GM13976 (cell line): ENCODE measurements at regions not wholly inside any gene's neighbourhood (a gene's known extent, or its start where the extent isn't known, plus 50 kb on each side); places are given as distances from the start of the nearest gene placed in this dataset.

Experiments used
- DNase-seq: peaks from one replicate; pipeline ENCODE4 v3.0.0; 2012; ENCODE audit warnings: low spot score
- CTCF ChIP-seq: IDR thresholded peaks from 2 replicates; pipeline ENCODE4 v1.5.1; 2012; ENCODE audit warnings: borderline replicate concordance, mild to moderate bottlenecking; ENCODE audit not compliant: insufficient read depth; ENCODE audit errors: extremely low read depth, missing control alignments, control extremely low read depth
- in situ Hi-C: fragments of 300-500 bp; cut with MboI; formaldehyde crosslinking; loops from one replicate; pipeline ENCODE4 v1.12.0; 2022; ENCODE audit warnings: low sequenced_read_pairs, mixed read lengths, inconsistent platforms; ENCODE audit not compliant: unreplicated experiment

GRCh38 chr20:20829681-20830080 lies 117.2 kb upstream of the RALGAPA2 start:
- no peak for TF ChIP-seq CTCF

GRCh38 chr20:20827992-20828597 lies 115.7 kb upstream of the RALGAPA2 start:
- in situ Hi-C loops = loop anchor here (10.0 kb wide), 1 partner anchor 163 kb away; no protein-coding TSS in a partner anchor
- TF ChIP-seq CTCF = no peak
- no peak for DNase-seq

More at GRCh38 chr20:20829681-20830080, 117.2 kb upstream of the RALGAPA2 start:
- no peak for DNase-seq
- in situ Hi-C loops = loop anchor here (10.0 kb wide), 1 partner anchor 165 kb away; no protein-coding TSS in a partner anchor

- DNase-seq = peak; percentile 83
- in situ Hi-C loops = loop anchor here (10.0 to 25.0 kb wide), 2 partner anchors 160 to 738 kb away; no protein-coding TSS in a partner anchor
- TF ChIP-seq CTCF = peak; percentile 71
Observed at GRCh38 chr20:20824924-20825584, 112.6 kb upstream of the RALGAPA2 start.

GRCh38 chr20:20823476-20823881 lies 111.0 kb upstream of the RALGAPA2 start:
- in situ Hi-C loops = loop anchor here (10.0 to 25.0 kb wide), 2 partner anchors 159 to 736 kb away; no protein-coding TSS in a partner anchor
- no peak for DNase-seq
- no peak for TF ChIP-seq CTCF

GRCh38 chr20:20821484-20822260 lies 109.2 kb upstream of the RALGAPA2 start:
- no peak for DNase-seq
- TF ChIP-seq CTCF = no peak
- in situ Hi-C loops = loop anchor here (10.0 to 25.0 kb wide), 2 partner anchors 157 to 734 kb away; no protein-coding TSS in a partner anchor

- TF ChIP-seq CTCF = no peak
- in situ Hi-C loops = loop anchor here (10.0 to 25.0 kb wide), 2 partner anchors 156 to 734 kb away; no protein-coding TSS in a partner anchor
- no peak for DNase-seq
Observed at GRCh38 chr20:20820785-20821483, 108.5 kb upstream of the RALGAPA2 start.
